ENCODE measurements at regions not wholly inside any gene's neighbourhood (a gene's known extent, or its start where the extent isn't known, plus 50 kb on each side); places are given as distances from the start of the nearest gene placed in this dataset.
"Not testable (repeated sequence)": the region's sequence is repeated elsewhere in the genome, so short reads cannot be mapped to it uniquely, and the experiment has no call there.

GRCh38 chr12:124223733-124224138, 71.2 kb upstream of the RFLNA start:
- DNase-seq (ENCODE audit: extremely low spot score); H3K4me1 ChIP-seq (ENCODE audit: insufficient read depth); H3K27ac ChIP-seq (ENCODE audit: low read depth); H3K4me3 ChIP-seq (ENCODE audit: low read depth, low read length); H3K36me3 ChIP-seq (ENCODE audit: insufficient read depth): not testable (repeated sequence)
- 89% methylated on average over 12 of the region's 12 CpGs for WGBS

- no peaks in the 10 kb centered on the region for H3K4me1 ChIP-seq (ENCODE audit: insufficient read depth)
- no peak overlapping the region for H3K4me3 ChIP-seq (ENCODE audit: low read depth, low read length)
- H3K27ac ChIP-seq (ENCODE audit: low read depth) = no peak overlapping the region
- DNase-seq (ENCODE audit: extremely low spot score) = no peak
- no peaks in the 10 kb centered on the region for H3K36me3 ChIP-seq (ENCODE audit: insufficient read depth)
- 83% methylated on average over 19 of the region's 19 CpGs for WGBS
These were observed 70.3 kb upstream of the RFLNA start for GRCh38 chr12:124224535-124225110.

GRCh38 chr12:124225730-124226129, 69.2 kb upstream of the RFLNA start:
- H3K4me1 ChIP-seq (ENCODE audit: insufficient read depth) = no peaks in the 10 kb centered on the region
- 85% methylated on average over 4 of the region's 4 CpGs for WGBS

DNA sequence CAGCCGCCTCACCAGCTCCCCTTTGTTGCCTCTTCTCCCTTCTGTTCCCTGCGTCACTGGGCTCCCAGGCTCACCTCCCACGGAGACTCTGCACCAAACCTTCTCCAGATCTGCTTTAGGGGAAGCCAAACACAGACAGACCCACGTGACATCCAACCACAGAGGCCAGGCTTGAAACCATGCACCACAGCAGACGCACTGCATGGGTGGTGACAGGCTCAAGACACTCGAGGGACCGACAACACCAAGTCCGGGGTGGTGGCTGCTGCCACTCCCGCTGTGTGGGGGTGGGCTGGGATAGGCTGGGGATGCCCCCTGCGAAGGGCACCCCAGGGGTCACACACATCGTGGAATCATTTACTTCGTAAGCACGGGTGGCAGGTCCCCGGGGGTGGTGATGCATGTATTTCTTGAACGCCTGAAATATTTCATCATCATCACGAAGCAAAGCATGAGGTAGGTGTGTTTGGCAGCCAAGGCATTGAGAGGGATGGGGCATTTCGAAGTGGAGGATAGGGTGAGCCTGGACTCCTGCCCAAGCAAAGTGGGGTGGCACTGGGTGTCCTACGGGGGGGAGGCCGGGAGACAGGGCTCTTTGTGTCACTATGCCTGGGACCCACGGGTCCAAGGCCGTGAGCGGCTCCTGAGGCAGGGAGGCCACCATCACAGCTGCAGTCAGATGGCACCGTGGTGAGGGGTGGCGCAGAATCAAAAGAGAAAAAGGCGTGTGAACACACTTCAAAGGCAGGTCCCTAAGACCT, 66.8 kb upstream of the RFLNA start:
- Histone ChIP-seq H3K4me3 (ENCODE audit: low read depth, low read length) (no peak overlapping the region), H3K4me1 (ENCODE audit: insufficient read depth) (no peaks in the 10 kb centered on the region), H3K36me3 (ENCODE audit: insufficient read depth) (no peaks in the 10 kb centered on the region), H3K27ac (ENCODE audit: low read depth) (no peak overlapping the region)
- DNase-seq (ENCODE audit: extremely low spot score) = no peak
- WGBS = 90% methylated on average over 25 of the region's 25 CpGs

More at GRCh38 chr12:124225730-124226129, 69.2 kb upstream of the RFLNA start:
- DNase-seq (ENCODE audit: extremely low spot score) = no peak
- no peak overlapping the region for H3K4me3 ChIP-seq (ENCODE audit: low read depth, low read length)
- H3K36me3 ChIP-seq (ENCODE audit: insufficient read depth) = no peaks in the 10 kb centered on the region
- H3K27ac ChIP-seq (ENCODE audit: low read depth) = no peak overlapping the region

- no peak overlapping the region for H3K4me3 ChIP-seq (ENCODE audit: low read depth, low read length)
- no peak overlapping the region for H3K27ac ChIP-seq (ENCODE audit: low read depth)
- H3K36me3 ChIP-seq (ENCODE audit: insufficient read depth) = no peaks in the 10 kb centered on the region
- DNase-seq (ENCODE audit: extremely low spot score) = no peak
- H3K4me1 ChIP-seq (ENCODE audit: insufficient read depth) = no peaks in the 10 kb centered on the region
These were observed 65.4 kb upstream of the RFLNA start for GRCh38 chr12:124229520-124229919.

GRCh38 chr12:124230117-124230757, 64.7 kb upstream of the RFLNA start:
- no peaks in the 10 kb centered on the region for H3K36me3 ChIP-seq (ENCODE audit: insufficient read depth)
- WGBS = 73% methylated on average over 2 of the region's 2 CpGs
- H3K4me1 ChIP-seq (ENCODE audit: insufficient read depth) = no peaks in the 10 kb centered on the region
- no peak overlapping the region for H3K4me3 ChIP-seq (ENCODE audit: low read depth, low read length)
- no peak for DNase-seq (ENCODE audit: extremely low spot score)
- no peak overlapping the region for H3K27ac ChIP-seq (ENCODE audit: low read depth)

- 97% methylated on average over 3 of the region's 3 CpGs for WGBS
- no peak for DNase-seq (ENCODE audit: extremely low spot score)
- Histone ChIP-seq H3K27ac (ENCODE audit: low read depth) (no peak overlapping the region), H3K36me3 (ENCODE audit: insufficient read depth) (no peaks in the 10 kb centered on the region), H3K4me3 (ENCODE audit: low read depth, low read length) (no peak overlapping the region), H3K4me1 (ENCODE audit: insufficient read depth) (no peaks in the 10 kb centered on the region)
These were observed 64.1 kb upstream of the RFLNA start for GRCh38 chr12:124230789-124231188.

GRCh38 chr12:124231980-124232653, 62.8 kb upstream of the RFLNA start:
- Histone ChIP-seq H3K4me3 (ENCODE audit: low read depth, low read length) (no peak overlapping the region), H3K27ac (ENCODE audit: low read depth) (no peak overlapping the region), H3K36me3 (ENCODE audit: insufficient read depth) (no peaks in the 10 kb centered on the region), H3K4me1 (ENCODE audit: insufficient read depth) (no peaks in the 10 kb centered on the region)
- 74% methylated on average over 19 of the region's 19 CpGs for WGBS
- DNase-seq (ENCODE audit: extremely low spot score) = no peak

DNA sequence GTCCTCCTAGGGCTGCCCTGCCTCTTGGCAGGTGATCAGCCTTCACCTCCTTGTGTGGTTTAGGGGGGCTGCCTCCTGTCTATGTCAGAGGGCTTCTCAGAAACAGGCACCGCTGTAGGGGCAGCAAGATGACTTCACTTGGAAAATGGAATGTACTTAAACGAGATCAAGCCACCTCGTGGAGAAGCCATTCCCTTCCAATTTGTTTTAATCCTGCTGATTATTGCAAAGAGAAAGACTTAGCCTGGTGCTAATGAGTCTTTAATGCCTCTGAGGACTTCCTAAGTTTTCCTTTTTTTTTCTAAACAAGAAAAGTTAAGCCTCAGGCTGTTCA, 62.3 kb upstream of the RFLNA start:
- H3K27ac ChIP-seq (ENCODE audit: low read depth) = no peak overlapping the region
- no peaks in the 10 kb centered on the region for H3K4me1 ChIP-seq (ENCODE audit: insufficient read depth)
- H3K36me3 ChIP-seq (ENCODE audit: insufficient read depth) = no peaks in the 10 kb centered on the region
- no peak overlapping the region for H3K4me3 ChIP-seq (ENCODE audit: low read depth, low read length)
- 62% methylated on average over 3 of the region's 3 CpGs for WGBS
- DNase-seq (ENCODE audit: extremely low spot score) = no peak

DNA sequence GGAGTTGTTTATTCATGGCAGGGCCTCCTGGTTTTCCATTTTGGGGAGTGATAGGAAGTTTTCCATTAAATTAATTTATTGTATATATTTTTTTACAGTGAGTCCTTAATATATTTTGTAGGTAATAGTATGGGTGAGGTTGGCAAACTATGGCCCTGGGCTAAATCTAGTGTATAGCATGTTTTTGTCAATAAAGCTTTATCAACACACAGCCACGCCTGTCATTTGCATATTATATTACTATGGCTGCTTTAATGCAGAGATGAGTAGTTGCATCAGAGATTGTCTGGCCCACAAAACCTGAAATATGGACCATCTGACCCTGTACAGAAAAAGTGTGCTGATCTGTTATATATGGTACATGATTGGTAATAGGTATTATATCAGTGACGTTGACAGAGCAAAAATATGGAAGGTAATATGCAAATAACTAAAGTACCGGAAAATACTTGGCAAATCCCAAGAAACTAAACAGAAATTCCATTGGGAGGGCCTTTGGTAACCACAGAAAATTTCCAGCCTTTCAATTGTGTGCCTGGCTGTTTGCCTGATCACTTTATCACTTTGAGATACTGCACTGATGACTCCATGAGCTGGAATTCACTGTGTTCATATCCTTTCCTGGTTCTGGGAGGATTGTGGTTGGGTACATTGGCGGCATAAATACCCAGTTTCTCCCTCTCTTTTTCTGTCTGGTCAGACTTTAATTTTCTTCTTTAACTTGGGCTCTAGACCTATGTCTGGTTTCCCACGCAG, 61.7 kb upstream of the RFLNA start:
- no peak for DNase-seq (ENCODE audit: extremely low spot score)
- Histone ChIP-seq H3K36me3 (ENCODE audit: insufficient read depth) (no peaks in the 10 kb centered on the region), H3K4me1 (ENCODE audit: insufficient read depth) (no peaks in the 10 kb centered on the region), H3K27ac (ENCODE audit: low read depth) (no peak overlapping the region), H3K4me3 (ENCODE audit: low read depth, low read length) (no peak overlapping the region)
- WGBS = 82% methylated on average over 5 of the region's 5 CpGs

- Histone ChIP-seq H3K4me1 (ENCODE audit: insufficient read depth) (no peaks in the 10 kb centered on the region), H3K4me3 (ENCODE audit: low read depth, low read length) (no peak overlapping the region), H3K36me3 (ENCODE audit: insufficient read depth) (no peaks in the 10 kb centered on the region), H3K27ac (ENCODE audit: low read depth) (no peak overlapping the region)
- 80% methylated on average over 8 of the region's 8 CpGs for WGBS
- DNase-seq (ENCODE audit: extremely low spot score) = no peak
These were observed 60.9 kb upstream of the RFLNA start for GRCh38 chr12:124233846-124234640.

DNA sequence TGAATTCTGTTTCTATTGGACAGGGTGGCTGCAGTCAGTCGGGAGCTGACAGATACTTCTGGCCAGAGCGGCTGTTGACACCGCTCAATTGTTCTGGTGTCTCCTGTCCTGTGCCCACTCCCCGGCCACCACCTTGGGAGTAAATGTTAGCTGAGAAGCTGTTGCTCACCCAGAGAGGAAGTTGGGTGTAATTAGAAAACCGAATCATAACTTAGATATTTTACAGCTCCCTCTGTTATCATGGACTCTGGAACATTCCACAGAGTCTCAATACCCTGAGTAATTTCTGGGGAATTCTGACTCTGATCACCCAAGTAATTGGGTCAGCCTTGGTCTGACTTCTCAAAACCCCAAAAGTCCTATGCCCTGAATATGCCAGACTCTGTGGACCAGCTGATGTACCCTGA, 58.3 kb upstream of the RFLNA start:
- no peaks in the 10 kb centered on the region for H3K36me3 ChIP-seq (ENCODE audit: insufficient read depth)
- no peak for DNase-seq (ENCODE audit: extremely low spot score)
- WGBS = 79% methylated on average over 5 of the region's 5 CpGs
- H3K4me1 ChIP-seq (ENCODE audit: insufficient read depth) = no peaks in the 10 kb centered on the region
- no peak overlapping the region for H3K4me3 ChIP-seq (ENCODE audit: low read depth, low read length)
- H3K27ac ChIP-seq (ENCODE audit: low read depth) = no peak overlapping the region

- H3K4me1 ChIP-seq (ENCODE audit: insufficient read depth) = no peaks in the 10 kb centered on the region
- H3K36me3 ChIP-seq (ENCODE audit: insufficient read depth) = no peaks in the 10 kb centered on the region
- no peak overlapping the region for H3K27ac ChIP-seq (ENCODE audit: low read depth)
- DNase-seq (ENCODE audit: extremely low spot score) = no peak
- 57% methylated on average over 4 of the region's 4 CpGs for WGBS
- H3K4me3 ChIP-seq (ENCODE audit: low read depth, low read length) = no peak overlapping the region
These were observed 56.0 kb upstream of the RFLNA start for GRCh38 chr12:124238886-124239285.

Measured in urinary bladder (tissue), 3 donors.